Left ventricle myocardium inferior (tissue), 1 donor: ENCODE measurements at regions not wholly inside any gene's neighbourhood (a gene's known extent, or its start where the extent isn't known, plus 50 kb on each side); places are given as distances from the start of the nearest gene placed in this dataset.
"Not testable (repeated sequence)": the region's sequence is repeated elsewhere in the genome, so short reads cannot be mapped to it uniquely, and the experiment has no call there.

Source experiments
- DNase-seq: peaks from one replicate; pipeline ENCODE4 v3.0.0-alpha.2; 2020
- H3K27ac ChIP-seq: fragments of 200-600 bp; replicated peaks from 2 replicates; pipeline ENCODE4 v1.8.0; 2021
- H3K27me3 ChIP-seq: fragments of 200-600 bp; 2 replicates; pipeline ENCODE4 v1.8.0; 2021; ENCODE audit warnings: low read depth
- H3K36me3 ChIP-seq: fragments of 200-600 bp; 2 replicates; pipeline ENCODE4 v1.8.0; 2021
- H3K4me1 ChIP-seq: fragments of 200-600 bp; 2 replicates; pipeline ENCODE4 v1.8.0; 2021
- H3K4me3 ChIP-seq: fragments of 200-600 bp; 2 replicates; pipeline ENCODE4 v1.8.0; 2021; ENCODE audit warnings: mild to moderate bottlenecking, moderate library complexity
- H3K9me3 ChIP-seq: fragments of 200-600 bp; replicated peaks from 2 replicates; pipeline ENCODE4 v1.8.0; 2021
- intact Hi-C: fragments of 100-400 bp; cut with micrococcal nuclease; formaldehyde crosslinking; loops from one replicate; pipeline ENCODE4 v1.11.0; 2022
- TF ChIP-seq, protein P1 (sequence below): fragments of 200-600 bp; IDR thresholded peaks from 2 replicates; pipeline ENCODE4 v1.8.0; 2021; ENCODE audit warnings: antibody characterized with exemption, mild to moderate bottlenecking, borderline replicate concordance
- donor health status: DM: no; HTN: yes; CAD: no; lungs with severe emphysema.

DNA sequence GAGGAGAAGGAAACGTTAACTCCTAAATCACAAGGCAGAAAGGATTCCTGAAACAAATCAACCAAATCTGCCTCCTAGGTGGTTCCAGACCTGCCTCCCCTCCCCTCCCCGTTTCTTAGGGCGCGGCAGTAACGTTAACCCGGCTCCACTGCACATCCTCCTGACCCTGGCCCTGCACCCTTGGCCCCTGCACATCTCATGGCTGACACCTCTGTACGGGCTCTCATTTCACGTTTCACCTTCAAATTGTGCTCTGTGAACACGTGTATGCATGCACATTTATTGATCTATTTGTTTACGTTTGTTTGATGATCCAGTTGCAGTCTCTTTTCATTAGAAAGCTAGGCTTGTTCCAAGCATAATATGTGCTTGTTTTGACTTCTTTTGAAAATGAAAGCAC is 358.1 kb downstream of the ADGRD1 start:
- Histone ChIP-seq H3K4me1 (no peaks in the 10 kb centered on the region), H3K27ac (no peak overlapping the region), H3K4me3 (no peak overlapping the region), H3K36me3 (no peaks in the 10 kb centered on the region), H3K9me3 (peaks cover 4% of the 10 kb centered on the region), H3K27me3 (peaks cover 45% of the 10 kb centered on the region)
- no peak for DNase-seq
- TF ChIP-seq, protein P1, sequence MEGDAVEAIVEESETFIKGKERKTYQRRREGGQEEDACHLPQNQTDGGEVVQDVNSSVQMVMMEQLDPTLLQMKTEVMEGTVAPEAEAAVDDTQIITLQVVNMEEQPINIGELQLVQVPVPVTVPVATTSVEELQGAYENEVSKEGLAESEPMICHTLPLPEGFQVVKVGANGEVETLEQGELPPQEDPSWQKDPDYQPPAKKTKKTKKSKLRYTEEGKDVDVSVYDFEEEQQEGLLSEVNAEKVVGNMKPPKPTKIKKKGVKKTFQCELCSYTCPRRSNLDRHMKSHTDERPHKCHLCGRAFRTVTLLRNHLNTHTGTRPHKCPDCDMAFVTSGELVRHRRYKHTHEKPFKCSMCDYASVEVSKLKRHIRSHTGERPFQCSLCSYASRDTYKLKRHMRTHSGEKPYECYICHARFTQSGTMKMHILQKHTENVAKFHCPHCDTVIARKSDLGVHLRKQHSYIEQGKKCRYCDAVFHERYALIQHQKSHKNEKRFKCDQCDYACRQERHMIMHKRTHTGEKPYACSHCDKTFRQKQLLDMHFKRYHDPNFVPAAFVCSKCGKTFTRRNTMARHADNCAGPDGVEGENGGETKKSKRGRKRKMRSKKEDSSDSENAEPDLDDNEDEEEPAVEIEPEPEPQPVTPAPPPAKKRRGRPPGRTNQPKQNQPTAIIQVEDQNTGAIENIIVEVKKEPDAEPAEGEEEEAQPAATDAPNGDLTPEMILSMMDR: no peak
- intact Hi-C loops: no loop called here

DNA sequence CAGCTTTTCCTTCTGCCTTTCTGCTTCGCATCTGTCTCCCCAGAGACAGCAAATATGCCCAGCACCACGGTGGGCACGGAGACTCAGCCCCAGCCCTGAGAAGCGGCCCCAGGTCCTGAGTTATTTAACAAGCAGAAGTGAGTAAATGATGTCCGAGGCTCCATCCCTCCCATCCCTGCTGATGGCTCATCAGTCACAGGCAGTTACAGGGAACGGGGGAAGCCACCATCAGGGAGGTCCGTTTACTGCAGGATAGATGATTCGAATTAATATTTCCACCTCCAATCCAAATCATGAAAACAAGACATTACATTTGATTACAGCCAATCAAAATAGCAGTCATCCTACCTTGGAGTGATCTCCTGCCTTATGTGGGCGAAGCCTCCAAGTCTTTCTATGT is 358.7 kb downstream of the ADGRD1 start:
- H3K4me1 ChIP-seq, intact Hi-C loops, H3K27ac ChIP-seq, H3K4me3 ChIP-seq, H3K9me3 ChIP-seq, H3K36me3 ChIP-seq, DNase-seq: not testable (repeated sequence)
- H3K27me3 ChIP-seq: peaks cover 45% of the 10 kb centered on the region

DNA sequence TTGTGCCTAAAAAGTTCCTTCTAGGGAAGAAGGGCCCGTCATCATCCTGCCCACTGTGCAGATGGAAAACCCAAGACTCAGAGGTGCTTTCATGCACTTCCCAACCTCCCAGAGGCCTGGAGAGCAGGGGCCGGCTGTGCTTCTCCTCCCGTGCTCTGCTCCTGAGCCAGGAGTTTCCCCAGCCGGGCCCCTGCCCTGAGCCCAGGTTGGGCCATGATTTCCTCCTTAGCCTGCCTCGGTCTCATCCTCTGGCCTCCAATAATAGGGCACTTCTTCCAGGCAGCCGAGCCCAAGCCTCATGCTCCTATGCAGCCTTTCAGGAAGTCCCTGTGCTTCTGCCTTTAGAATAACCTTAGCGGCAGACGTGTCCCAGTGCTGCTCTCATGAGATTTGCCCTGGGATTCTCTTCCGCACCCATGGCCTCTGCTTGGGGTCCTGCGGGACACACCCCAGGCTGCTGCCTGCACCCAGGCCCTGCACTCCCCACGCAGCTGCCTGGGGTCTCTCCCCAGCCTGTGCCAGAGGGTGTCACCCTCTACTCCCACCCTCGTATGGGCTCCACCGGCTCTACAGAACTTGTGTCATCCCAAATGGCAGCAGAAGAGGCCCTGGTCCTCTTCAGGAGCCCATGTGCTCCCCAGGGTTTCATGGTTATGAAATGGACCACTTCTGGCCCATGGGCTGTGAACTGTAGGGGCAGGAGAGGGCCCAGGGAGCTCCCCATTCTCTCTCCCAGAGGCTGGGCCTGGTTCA is 359.3 kb downstream of the ADGRD1 start:
- intact Hi-C loops: no loop called here
- no peaks in the 10 kb centered on the region for H3K4me1 ChIP-seq
- H3K36me3 ChIP-seq: no peaks in the 10 kb centered on the region
- peaks cover 45% of the 10 kb centered on the region for H3K27me3 ChIP-seq
- no peak overlapping the region for H3K27ac ChIP-seq
- no peak for DNase-seq
- H3K4me3 ChIP-seq: no peak overlapping the region
- TF ChIP-seq, protein P1: no peak
- peaks cover 4% of the 10 kb centered on the region for H3K9me3 ChIP-seq

DNA sequence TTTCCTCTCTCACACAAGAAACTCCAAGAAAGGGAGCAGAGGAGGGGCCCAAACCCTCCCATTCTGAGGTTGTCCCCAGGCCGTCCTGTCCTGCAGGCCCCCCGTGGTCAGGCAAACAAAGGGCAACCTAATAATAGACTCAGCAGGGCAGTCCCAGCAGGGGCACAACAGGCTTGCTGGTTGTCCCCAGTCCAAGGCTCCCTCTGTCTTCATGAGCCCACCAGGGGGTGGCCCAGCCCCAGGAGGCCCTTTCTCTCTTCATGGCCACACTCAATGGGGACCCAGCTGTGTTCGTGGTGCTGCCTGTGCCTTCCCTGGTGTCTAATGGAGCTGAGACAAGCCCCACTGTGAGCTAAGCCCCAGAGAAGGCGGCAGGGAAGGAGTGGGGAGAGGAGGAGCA is 359.9 kb downstream of the ADGRD1 start:
- peaks cover 45% of the 10 kb centered on the region for H3K27me3 ChIP-seq
- intact Hi-C loops: no loop called here
- no peak for DNase-seq
- H3K36me3 ChIP-seq: no peaks in the 10 kb centered on the region
- H3K9me3 ChIP-seq: peaks cover under 1% of the 10 kb centered on the region
- no peaks in the 10 kb centered on the region for H3K4me1 ChIP-seq
- TF ChIP-seq, protein P1: no peak
- no peak overlapping the region for H3K4me3 ChIP-seq
- H3K27ac ChIP-seq: no peak overlapping the region

DNA sequence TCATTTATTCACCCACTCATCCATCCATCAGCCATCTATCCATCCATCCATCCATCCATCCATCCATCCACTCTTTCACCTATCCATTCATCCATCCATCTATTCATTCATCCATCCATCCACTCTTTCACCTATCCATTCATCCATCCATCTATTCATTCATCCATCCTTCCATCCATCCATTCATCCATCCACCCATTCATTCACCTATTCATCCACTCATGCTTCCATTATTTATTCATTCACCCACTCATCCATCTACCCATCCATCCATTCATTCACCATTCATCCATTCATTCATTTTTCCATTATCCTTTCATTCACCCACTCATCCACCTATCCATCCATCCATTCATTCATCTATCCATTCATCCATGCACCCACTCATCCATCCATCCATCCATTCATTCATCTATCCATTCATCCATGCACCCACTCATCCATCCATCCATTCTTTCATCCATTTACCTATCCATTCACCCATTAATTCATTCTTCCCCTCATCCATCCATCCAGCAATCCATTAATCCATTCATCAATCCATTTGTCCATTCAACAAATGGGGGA is 360.9 kb downstream of the ADGRD1 start:
- H3K27me3 ChIP-seq: peaks cover 45% of the 10 kb centered on the region
- intact Hi-C loops: no loop called here

DNA sequence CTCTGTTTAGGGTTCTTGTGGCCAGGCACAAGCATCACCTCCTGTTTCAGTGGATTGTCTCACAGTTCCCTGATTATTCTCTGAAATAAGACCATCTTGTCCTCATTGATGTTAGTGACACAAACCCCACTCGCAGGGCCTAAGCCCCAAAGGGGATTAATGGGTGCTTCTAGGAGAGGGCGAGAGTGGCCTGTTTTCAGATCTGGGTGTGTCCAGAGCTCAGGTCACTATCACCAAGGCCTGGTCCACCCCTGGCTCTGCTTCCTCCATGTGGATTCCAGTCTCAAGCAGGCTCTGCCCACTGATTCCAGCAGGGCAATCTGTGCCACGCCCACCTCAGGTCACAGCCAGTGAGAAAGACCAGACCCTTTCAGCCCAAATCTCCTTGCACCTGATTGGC is 361.9 kb downstream of the ADGRD1 start:
- Histone ChIP-seq H3K36me3 (no peaks in the 10 kb centered on the region), H3K4me3 (no peak overlapping the region), H3K27ac (no peak overlapping the region), H3K9me3 (peaks cover 17% of the 10 kb centered on the region), H3K4me1 (no peaks in the 10 kb centered on the region), H3K27me3 (peaks cover 45% of the 10 kb centered on the region)
- no peak for DNase-seq
- TF ChIP-seq, protein P1: no peak
- intact Hi-C loops: no loop called here

More for the DNA sequence above, 360.9 kb downstream of the ADGRD1 start:
- Histone ChIP-seq H3K4me1 (no peaks in the 10 kb centered on the region), H3K36me3 (no peaks in the 10 kb centered on the region), H3K27ac (no peak overlapping the region), H3K4me3 (no peak overlapping the region), H3K9me3 (peaks cover 7% of the 10 kb centered on the region)
- no peak for DNase-seq
- TF ChIP-seq, protein P1: no peak
